AG10803 (cell line): ENCODE measurements at regions not wholly inside any gene's neighbourhood (a gene's known extent, or its start where the extent isn't known, plus 50 kb on each side); places are given as distances from the start of the nearest gene placed in this dataset.

Source experiments
- DNase-seq: peaks from one replicate; pipeline ENCODE4 v3.0.0; 2010; ENCODE audit warnings: low read depth
- H3K4me3 ChIP-seq: 2 replicates; pipeline ENCODE4 v1.5.1; 2011; ENCODE audit warnings: mild to moderate bottlenecking, low read length, control low read depth
- TF ChIP-seq, protein P1 (sequence below): conservative IDR thresholded peaks from 2 replicates; pipeline ENCODE4 v1.5.1; 2011; ENCODE audit warnings: mild to moderate bottlenecking, low read length, control low read depth, inconsistent platforms

DNA sequence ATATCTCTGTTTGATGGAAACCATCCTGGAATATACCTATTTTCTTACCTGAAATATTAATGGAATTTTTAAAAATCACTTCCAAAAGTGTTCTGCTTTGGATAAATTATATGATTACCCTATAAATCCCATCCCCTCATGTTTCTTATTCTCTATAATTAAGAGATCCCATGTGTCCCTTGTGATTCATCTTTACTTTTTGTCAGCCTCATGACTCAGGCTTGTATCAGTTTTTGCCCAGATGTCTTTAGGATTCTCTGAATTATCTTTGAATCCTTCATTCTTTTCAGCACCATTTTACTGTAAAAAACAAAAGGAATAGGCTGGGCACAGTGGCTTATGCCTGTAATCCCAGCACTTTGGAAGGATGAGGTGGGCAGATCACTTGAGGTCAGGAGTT, 804.5 kb upstream of the CITED2 start:
- TF ChIP-seq, protein P1, sequence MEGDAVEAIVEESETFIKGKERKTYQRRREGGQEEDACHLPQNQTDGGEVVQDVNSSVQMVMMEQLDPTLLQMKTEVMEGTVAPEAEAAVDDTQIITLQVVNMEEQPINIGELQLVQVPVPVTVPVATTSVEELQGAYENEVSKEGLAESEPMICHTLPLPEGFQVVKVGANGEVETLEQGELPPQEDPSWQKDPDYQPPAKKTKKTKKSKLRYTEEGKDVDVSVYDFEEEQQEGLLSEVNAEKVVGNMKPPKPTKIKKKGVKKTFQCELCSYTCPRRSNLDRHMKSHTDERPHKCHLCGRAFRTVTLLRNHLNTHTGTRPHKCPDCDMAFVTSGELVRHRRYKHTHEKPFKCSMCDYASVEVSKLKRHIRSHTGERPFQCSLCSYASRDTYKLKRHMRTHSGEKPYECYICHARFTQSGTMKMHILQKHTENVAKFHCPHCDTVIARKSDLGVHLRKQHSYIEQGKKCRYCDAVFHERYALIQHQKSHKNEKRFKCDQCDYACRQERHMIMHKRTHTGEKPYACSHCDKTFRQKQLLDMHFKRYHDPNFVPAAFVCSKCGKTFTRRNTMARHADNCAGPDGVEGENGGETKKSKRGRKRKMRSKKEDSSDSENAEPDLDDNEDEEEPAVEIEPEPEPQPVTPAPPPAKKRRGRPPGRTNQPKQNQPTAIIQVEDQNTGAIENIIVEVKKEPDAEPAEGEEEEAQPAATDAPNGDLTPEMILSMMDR, result no peak
- H3K4me3 ChIP-seq, result no peak overlapping the region
- peak; percentile 85 for DNase-seq

GRCh38 chr6:140178520-140178919, 804.1 kb upstream of the CITED2 start:
- DNase-seq, result peak; percentile 86
- TF ChIP-seq, protein P1, result no peak

DNA sequence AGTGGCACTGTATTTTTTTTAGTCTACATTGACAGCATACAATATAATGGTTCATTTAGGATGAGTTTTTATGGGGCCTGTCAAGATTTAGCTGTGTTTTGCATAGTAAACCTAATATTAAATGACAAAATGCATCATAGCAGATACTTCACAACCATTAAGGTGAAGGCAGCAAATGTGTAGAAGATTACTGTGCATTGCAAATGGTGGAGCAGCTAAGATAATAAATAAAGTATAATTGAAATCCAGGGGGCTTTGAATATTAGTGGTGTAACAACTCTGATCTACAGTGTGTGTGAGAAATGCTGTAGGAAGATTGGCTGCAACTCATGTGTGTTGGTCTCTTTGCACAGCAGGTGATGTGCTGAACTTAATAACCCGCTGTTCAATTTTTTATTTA, 801.9 kb upstream of the CITED2 start:
- no peak overlapping the region for H3K4me3 ChIP-seq
- DNase-seq, result no peak
- TF ChIP-seq, protein P1, result no peak

More at GRCh38 chr6:140178520-140178919, 804.1 kb upstream of the CITED2 start:
- no peak overlapping the region for H3K4me3 ChIP-seq

GRCh38 chr6:140175486-140175885, 801.0 kb upstream of the CITED2 start:
- TF ChIP-seq, protein P1, result no peak

GRCh38 chr6:140174524-140174923, 800.1 kb upstream of the CITED2 start:
- H3K4me3 ChIP-seq, result no peak overlapping the region
- TF ChIP-seq, protein P1, result no peak
- DNase-seq, result peak; percentile 98

More at GRCh38 chr6:140175486-140175885, 801.0 kb upstream of the CITED2 start:
- no peak overlapping the region for H3K4me3 ChIP-seq
- DNase-seq, result no peak

GRCh38 chr6:140168365-140168764, 793.9 kb upstream of the CITED2 start:
- H3K4me3 ChIP-seq, result no peak overlapping the region
- TF ChIP-seq, protein P1, result no peak
- no peak for DNase-seq

DNA sequence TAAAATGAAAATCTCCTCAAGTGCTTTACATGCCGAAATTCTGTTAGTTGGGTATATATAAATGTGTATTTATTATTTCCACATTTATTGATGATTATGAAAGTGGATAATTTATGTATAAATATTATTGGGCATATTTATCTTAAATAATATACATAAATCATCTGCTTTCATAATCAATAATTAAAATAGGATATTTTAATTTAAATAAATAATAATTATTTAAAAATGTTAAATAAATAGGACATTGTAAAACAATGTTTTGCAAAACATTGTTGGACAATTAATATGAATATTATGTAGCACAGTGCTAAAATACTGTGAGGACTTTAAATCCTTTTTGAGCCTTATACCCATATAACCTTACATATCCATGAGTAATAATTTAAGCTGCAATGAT, 786.5 kb upstream of the CITED2 start:
- H3K4me3 ChIP-seq, result no peak overlapping the region
- no peak for DNase-seq
- TF ChIP-seq, protein P1, result no peak
